Liver (tissue), 8 donors: ENCODE measurements at regions not wholly inside any gene's neighbourhood (a gene's known extent, or its start where the extent isn't known, plus 50 kb on each side); places are given as distances from the start of the nearest gene placed in this dataset.

Experiments
- DNase-seq: peaks from one replicate; pipeline ENCODE4 v3.0.0-alpha.2; 2017; ENCODE audit warnings: low spot score
- H3K27ac ChIP-seq, 2 donors: one replicate each; pipeline ENCODE4 v1.7.0; 2013; ENCODE audit warnings: inconsistent platforms in 2 of 2, low read length in 2 of 2, control low read depth in 1 of 2, low read depth in 1 of 2, mild to moderate bottlenecking in 1 of 2
- H3K27me3 ChIP-seq, 4 donors: one replicate each; pipeline versions ENCODE4 v1.6.1 to v1.7.0; 2013; ENCODE audit warnings: low read length in 3 of 4, inconsistent platforms in 1 of 4, mild to moderate bottlenecking in 1 of 4, moderate library complexity in 1 of 4; ENCODE audit not compliant: control insufficient read depth in 4 of 4, insufficient read depth in 4 of 4
- H3K36me3 ChIP-seq, 4 donors: one replicate each; pipeline versions ENCODE4 v1.6.1 to v1.7.0; 2013; ENCODE audit warnings: low read length in 3 of 4, mild to moderate bottlenecking in 3 of 4, low read depth in 1 of 4, moderate library complexity in 1 of 4; ENCODE audit not compliant: control insufficient read depth in 4 of 4, insufficient read depth in 3 of 4
- H3K4me1 ChIP-seq, 4 donors: one replicate each; pipeline versions ENCODE4 v1.6.1 to v1.7.0; 2013; ENCODE audit warnings: low read length in 3 of 4, mild to moderate bottlenecking in 3 of 4, moderate library complexity in 1 of 4; ENCODE audit not compliant: control insufficient read depth in 4 of 4, insufficient read depth in 4 of 4
- H3K4me3 ChIP-seq, 3 donors: one replicate each; pipeline versions ENCODE4 v1.6.1 to v1.7.0; 2013; ENCODE audit warnings: low read length in 3 of 3, control low read depth in 1 of 3, low read depth in 1 of 3, mild to moderate bottlenecking in 1 of 3
- H3K9ac ChIP-seq, 2 donors: one replicate each; pipeline ENCODE4 v1.7.0; 2013; ENCODE audit warnings: low read length in 2 of 2, mild to moderate bottlenecking in 2 of 2, moderate library complexity in 2 of 2, control low read depth in 1 of 2, low read depth in 1 of 2
- H3K9me3 ChIP-seq, 4 donors: one replicate each; pipeline versions ENCODE4 v1.6.1 to v1.7.0; 2013; ENCODE audit warnings: low read length in 3 of 4; ENCODE audit not compliant: control insufficient read depth in 4 of 4
- EGR1 ChIP-seq, 2 donors: IDR thresholded peaks; 2 replicates each; pipeline ENCODE4 v1.6.1; 2016 to 2018; ENCODE audit warnings: antibody characterized with exemption in 2 of 2, low read depth in 2 of 2
- FOXA1 ChIP-seq: IDR thresholded peaks from 2 replicates; pipeline ENCODE4 v1.6.1; 2016; ENCODE audit warnings: antibody characterized with exemption
- FOXA2 ChIP-seq: IDR thresholded peaks from 2 replicates; pipeline ENCODE4 v1.6.1; 2016; ENCODE audit warnings: antibody characterized with exemption
- GABPA ChIP-seq, 2 donors: IDR thresholded peaks in 1 of 2; conservative IDR thresholded peaks in 1 of 2; 2 replicates each; pipeline ENCODE4 v1.6.1; 2016; ENCODE audit warnings: antibody characterized with exemption in 2 of 2, mild to moderate bottlenecking in 1 of 2, moderate library complexity in 1 of 2
- HNF4A ChIP-seq, 2 donors: conservative IDR thresholded peaks; 2 replicates each; pipeline ENCODE4 v1.6.1; 2016; ENCODE audit warnings: antibody characterized with exemption in 2 of 2, mild to moderate bottlenecking in 2 of 2
- HNF4G ChIP-seq: IDR thresholded peaks from 2 replicates; pipeline ENCODE4 v1.6.1; 2016; ENCODE audit warnings: antibody characterized with exemption
- JUND ChIP-seq, 2 donors: IDR thresholded peaks; 2 replicates each; pipeline ENCODE4 v1.6.1; 2016; ENCODE audit warnings: antibody characterized with exemption in 2 of 2
- NR2F2 ChIP-seq: IDR thresholded peaks from 2 replicates; pipeline ENCODE4 v1.6.1; 2016; ENCODE audit warnings: antibody characterized with exemption
- RAD21 ChIP-seq, 2 donors: IDR thresholded peaks; 2 replicates each; pipeline ENCODE4 v1.6.1; 2016; ENCODE audit warnings: antibody characterized with exemption in 2 of 2, mild to moderate bottlenecking in 2 of 2
- RXRA ChIP-seq, 2 donors: IDR thresholded peaks; 2 replicates each; pipeline ENCODE4 v1.6.1; 2017 to 2018; ENCODE audit warnings: antibody characterized with exemption in 2 of 2, mild to moderate bottlenecking in 1 of 2
- SP1 ChIP-seq: IDR thresholded peaks from 2 replicates; pipeline ENCODE4 v1.6.1; 2018; ENCODE audit warnings: antibody characterized with exemption, mild to moderate bottlenecking
- TAF1 ChIP-seq: conservative IDR thresholded peaks from 2 replicates; pipeline ENCODE4 v1.6.1; 2016; ENCODE audit warnings: antibody characterized with exemption, mild to moderate bottlenecking
- YY1 ChIP-seq: IDR thresholded peaks from 2 replicates; pipeline ENCODE4 v1.6.1; 2016; ENCODE audit warnings: antibody characterized with exemption, mild to moderate bottlenecking
- WGBS: extraction: QIAGEN DNeasy Blood & Tissue Kit; methylation state at CpG from one replicate; pipeline ENCODE4 v1.1.7; 2013; 5-methylcytosine and 5-hydroxymethylcytosine counted together
- TF ChIP-seq, protein P1 (sequence below): IDR thresholded peaks from 2 replicates; pipeline ENCODE4 v1.6.1; 2016; ENCODE audit warnings: antibody characterized with exemption
- TF ChIP-seq, protein P2 (sequence below): IDR thresholded peaks from 2 replicates; pipeline ENCODE4 v1.6.1; 2016; ENCODE audit warnings: antibody characterized with exemption
- TF ChIP-seq, protein P3 (sequence below): IDR thresholded peaks from 2 replicates; pipeline ENCODE4 v1.6.1; 2016; ENCODE audit warnings: antibody characterized with exemption, mild to moderate bottlenecking
- TF ChIP-seq, protein P4 (sequence below): IDR thresholded peaks from 2 replicates; pipeline ENCODE4 v1.6.1; 2016; ENCODE audit warnings: antibody characterized with exemption
- TF ChIP-seq, protein P5 (sequence below): fragments of 150-350 bp; IDR thresholded peaks from 2 replicates; pipeline ENCODE4 v1.5.1; 2017; ENCODE audit warnings: improper control_type of control experiment, low read depth, low read length; ENCODE audit not compliant: missing input control
- donor health status: healthy.
- donor health status: healthy.
- donor health status: healthy.
- donor health status: healthy.
- donor health status: healthy.

DNA sequence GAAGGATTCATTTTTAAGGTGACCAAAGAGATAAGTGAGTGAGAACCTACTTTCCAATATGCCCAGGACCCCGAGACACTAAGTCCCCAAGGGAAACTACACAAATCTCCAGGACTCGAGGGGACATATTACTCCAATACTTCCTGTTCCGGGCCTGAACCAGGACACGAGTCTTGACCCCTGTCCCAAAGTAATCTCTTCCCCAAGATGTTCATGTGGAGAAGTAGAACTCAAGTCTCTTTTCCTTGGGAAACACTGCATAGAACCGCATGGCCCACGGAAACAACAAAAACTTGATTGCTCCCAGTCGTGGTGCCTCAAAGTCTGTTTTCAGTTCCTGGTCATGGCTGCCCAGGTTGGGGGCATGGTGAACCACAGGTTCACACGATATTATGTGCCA lies 87.2 kb upstream of the ZEB2 start:
- Histone ChIP-seq H3K36me3 (no peaks in the 10 kb centered on the region), H3K9ac (no peak overlapping the region), H3K9me3 (no peaks in the 10 kb centered on the region), H3K27ac (peak overlapping the region in 1 of 2 donors; percentile 36), H3K4me1 (no peaks in the 10 kb centered on the region), H3K4me3 (no peak overlapping the region), H3K27me3 (no peaks in the 10 kb centered on the region)
- TF ChIP-seq RXRA (IDR thresholded peaks at IDR 0.05) (no peak), HNF4G (no peak), FOXA2 (no peak), JUND (IDR thresholded peaks at IDR 0.05) (no peak)
- TF ChIP-seq, protein P1, sequence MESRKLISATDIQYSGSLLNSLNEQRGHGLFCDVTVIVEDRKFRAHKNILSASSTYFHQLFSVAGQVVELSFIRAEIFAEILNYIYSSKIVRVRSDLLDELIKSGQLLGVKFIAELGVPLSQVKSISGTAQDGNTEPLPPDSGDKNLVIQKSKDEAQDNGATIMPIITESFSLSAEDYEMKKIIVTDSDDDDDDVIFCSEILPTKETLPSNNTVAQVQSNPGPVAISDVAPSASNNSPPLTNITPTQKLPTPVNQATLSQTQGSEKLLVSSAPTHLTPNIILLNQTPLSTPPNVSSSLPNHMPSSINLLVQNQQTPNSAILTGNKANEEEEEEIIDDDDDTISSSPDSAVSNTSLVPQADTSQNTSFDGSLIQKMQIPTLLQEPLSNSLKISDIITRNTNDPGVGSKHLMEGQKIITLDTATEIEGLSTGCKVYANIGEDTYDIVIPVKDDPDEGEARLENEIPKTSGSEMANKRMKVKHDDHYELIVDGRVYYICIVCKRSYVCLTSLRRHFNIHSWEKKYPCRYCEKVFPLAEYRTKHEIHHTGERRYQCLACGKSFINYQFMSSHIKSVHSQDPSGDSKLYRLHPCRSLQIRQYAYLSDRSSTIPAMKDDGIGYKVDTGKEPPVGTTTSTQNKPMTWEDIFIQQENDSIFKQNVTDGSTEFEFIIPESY, result no peak
- TF ChIP-seq, protein P2, sequence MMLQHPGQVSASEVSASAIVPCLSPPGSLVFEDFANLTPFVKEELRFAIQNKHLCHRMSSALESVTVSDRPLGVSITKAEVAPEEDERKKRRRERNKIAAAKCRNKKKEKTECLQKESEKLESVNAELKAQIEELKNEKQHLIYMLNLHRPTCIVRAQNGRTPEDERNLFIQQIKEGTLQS, result no peak
- WGBS, result 81% methylated on average over 8 of the region's 8 CpGs
- no peak for DNase-seq

DNA sequence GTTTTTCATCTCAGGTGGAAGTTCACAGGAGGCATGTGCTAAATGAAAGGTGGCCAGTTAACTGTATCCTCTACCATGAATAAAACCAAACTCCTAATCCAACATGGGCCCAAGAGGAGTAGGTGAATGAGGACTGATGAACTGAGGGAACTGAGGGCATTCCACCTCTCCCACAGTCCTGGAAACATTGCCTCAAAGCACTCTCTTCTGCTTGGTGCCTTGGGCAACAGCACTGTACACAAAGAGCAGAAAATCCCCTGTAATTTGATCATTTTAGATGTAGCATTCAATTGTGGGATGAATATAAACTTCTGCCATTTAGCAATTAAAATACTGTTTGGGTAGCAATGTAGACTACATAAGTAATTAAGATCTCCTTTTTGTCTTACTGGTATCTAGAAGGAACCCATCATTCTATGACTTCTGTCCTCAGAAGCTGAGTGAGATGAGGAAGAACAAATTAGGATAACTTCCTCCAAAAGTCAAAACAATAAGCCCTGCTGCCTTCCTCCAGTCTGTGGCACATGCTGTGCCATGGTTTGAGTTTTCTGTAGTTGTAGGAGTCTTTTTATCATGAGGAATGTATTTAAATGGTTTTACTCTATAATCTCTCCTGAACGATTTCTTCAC lies 86.7 kb upstream of the ZEB2 start:
- WGBS, result 72% methylated on average over 1 of the region's 1 CpG
- H3K27ac ChIP-seq, result peak overlapping the region in 1 of 2 donors; percentile 36

More for the DNA sequence above, 86.7 kb upstream of the ZEB2 start:
- Histone ChIP-seq H3K36me3 (no peaks in the 10 kb centered on the region), H3K4me1 (no peaks in the 10 kb centered on the region), H3K4me3 (no peak overlapping the region), H3K27me3 (no peaks in the 10 kb centered on the region), H3K9ac (no peak overlapping the region), H3K9me3 (no peaks in the 10 kb centered on the region)
- TF ChIP-seq HNF4A (conservative IDR thresholded peaks at IDR 0.05) (no peak), RXRA (IDR thresholded peaks at IDR 0.05) (no peak), FOXA2 (no peak), GABPA (IDR thresholded peaks at IDR 0.05 in 1 of 2, conservative IDR thresholded peaks at IDR 0.05 in 1 of 2) (no peak), JUND (IDR thresholded peaks at IDR 0.05) (no peak), YY1 (no peak), RAD21 (IDR thresholded peaks at IDR 0.05) (no peak), FOXA1 (no peak), NR2F2 (no peak), TAF1 (no peak), EGR1 (IDR thresholded peaks at IDR 0.05; ENCODE audit: low read depth in 2 of 2) (no peak), HNF4G (no peak), SP1 (no peak)
- TF ChIP-seq, protein P3, sequence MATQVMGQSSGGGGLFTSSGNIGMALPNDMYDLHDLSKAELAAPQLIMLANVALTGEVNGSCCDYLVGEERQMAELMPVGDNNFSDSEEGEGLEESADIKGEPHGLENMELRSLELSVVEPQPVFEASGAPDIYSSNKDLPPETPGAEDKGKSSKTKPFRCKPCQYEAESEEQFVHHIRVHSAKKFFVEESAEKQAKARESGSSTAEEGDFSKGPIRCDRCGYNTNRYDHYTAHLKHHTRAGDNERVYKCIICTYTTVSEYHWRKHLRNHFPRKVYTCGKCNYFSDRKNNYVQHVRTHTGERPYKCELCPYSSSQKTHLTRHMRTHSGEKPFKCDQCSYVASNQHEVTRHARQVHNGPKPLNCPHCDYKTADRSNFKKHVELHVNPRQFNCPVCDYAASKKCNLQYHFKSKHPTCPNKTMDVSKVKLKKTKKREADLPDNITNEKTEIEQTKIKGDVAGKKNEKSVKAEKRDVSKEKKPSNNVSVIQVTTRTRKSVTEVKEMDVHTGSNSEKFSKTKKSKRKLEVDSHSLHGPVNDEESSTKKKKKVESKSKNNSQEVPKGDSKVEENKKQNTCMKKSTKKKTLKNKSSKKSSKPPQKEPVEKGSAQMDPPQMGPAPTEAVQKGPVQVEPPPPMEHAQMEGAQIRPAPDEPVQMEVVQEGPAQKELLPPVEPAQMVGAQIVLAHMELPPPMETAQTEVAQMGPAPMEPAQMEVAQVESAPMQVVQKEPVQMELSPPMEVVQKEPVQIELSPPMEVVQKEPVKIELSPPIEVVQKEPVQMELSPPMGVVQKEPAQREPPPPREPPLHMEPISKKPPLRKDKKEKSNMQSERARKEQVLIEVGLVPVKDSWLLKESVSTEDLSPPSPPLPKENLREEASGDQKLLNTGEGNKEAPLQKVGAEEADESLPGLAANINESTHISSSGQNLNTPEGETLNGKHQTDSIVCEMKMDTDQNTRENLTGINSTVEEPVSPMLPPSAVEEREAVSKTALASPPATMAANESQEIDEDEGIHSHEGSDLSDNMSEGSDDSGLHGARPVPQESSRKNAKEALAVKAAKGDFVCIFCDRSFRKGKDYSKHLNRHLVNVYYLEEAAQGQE, result no peak
- TF ChIP-seq, protein P1, result no peak
- TF ChIP-seq, protein P2, result no peak
- TF ChIP-seq, protein P4, sequence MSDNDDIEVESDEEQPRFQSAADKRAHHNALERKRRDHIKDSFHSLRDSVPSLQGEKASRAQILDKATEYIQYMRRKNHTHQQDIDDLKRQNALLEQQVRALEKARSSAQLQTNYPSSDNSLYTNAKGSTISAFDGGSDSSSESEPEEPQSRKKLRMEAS, result no peak
- TF ChIP-seq, protein P5, sequence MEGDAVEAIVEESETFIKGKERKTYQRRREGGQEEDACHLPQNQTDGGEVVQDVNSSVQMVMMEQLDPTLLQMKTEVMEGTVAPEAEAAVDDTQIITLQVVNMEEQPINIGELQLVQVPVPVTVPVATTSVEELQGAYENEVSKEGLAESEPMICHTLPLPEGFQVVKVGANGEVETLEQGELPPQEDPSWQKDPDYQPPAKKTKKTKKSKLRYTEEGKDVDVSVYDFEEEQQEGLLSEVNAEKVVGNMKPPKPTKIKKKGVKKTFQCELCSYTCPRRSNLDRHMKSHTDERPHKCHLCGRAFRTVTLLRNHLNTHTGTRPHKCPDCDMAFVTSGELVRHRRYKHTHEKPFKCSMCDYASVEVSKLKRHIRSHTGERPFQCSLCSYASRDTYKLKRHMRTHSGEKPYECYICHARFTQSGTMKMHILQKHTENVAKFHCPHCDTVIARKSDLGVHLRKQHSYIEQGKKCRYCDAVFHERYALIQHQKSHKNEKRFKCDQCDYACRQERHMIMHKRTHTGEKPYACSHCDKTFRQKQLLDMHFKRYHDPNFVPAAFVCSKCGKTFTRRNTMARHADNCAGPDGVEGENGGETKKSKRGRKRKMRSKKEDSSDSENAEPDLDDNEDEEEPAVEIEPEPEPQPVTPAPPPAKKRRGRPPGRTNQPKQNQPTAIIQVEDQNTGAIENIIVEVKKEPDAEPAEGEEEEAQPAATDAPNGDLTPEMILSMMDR, result no peak
- DNase-seq, result no peak
